Ishikawa (cell line): ENCODE measurements at regions not wholly inside any gene's neighbourhood (a gene's known extent, or its start where the extent isn't known, plus 50 kb on each side); places are given as distances from the start of the nearest gene placed in this dataset.

Experiments used
- EP300 ChIP-seq: IDR thresholded peaks from 2 replicates; pipeline ENCODE4 v1.6.1; 2012; ENCODE audit warnings: borderline replicate concordance
- TCF12 ChIP-seq: IDR thresholded peaks from 2 replicates; pipeline ENCODE4 v1.6.1; 2012; ENCODE audit warnings: low read depth

DNA sequence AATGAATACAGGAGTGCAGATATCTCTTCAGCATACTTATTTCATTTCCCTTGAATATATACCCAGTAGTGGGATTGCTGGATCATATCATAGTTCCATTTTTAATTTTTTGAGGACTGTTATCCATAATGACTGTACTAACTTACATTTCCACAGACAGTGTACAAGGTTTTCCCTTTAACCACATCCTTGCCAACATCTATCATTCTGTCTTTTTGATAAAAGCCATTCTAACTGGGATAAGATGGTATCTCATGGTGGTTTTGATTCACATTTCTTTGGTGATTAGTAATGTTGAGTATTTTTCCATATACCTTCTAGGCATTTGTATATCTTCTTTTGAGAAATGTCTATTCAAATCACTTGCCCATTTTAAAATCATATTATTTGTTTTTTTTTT lies 325.2 kb downstream of the CYP26B1 start:
- no peak for TF ChIP-seq TCF12
- TF ChIP-seq EP300, result no peak
